GM23338 (cell line): ENCODE measurements at regions not wholly inside any gene's neighbourhood (a gene's known extent, or its start where the extent isn't known, plus 50 kb on each side); places are given as distances from the start of the nearest gene placed in this dataset.

Experiments
- EZH2 ChIP-seq: fragments of 200-600 bp; sonication (generic); IDR thresholded peaks from one replicate; pipeline ENCODE4 v1.8.0; 2017; ENCODE audit warnings: antibody characterized with exemption, mild to moderate bottlenecking, low read depth; ENCODE audit not compliant: unreplicated experiment
- EZH2phosphoT487 ChIP-seq: fragments of 200-600 bp; sonication (generic); IDR thresholded peaks from one replicate; pipeline ENCODE4 v1.8.1; 2018; ENCODE audit warnings: antibody characterized with exemption; ENCODE audit not compliant: unreplicated experiment
- POLR2AphosphoS5 ChIP-seq: IDR thresholded peaks from 2 replicates; pipeline ENCODE4 v1.6.1; 2016; ENCODE audit warnings: antibody characterized with exemption, low read depth
- STAT1 ChIP-seq: IDR thresholded peaks from one replicate; pipeline ENCODE4 v1.6.1; 2016; ENCODE audit warnings: antibody characterized with exemption; ENCODE audit not compliant: unreplicated experiment
- TF ChIP-seq, protein P1 (sequence below), 2 experiments: fragments of 200-600 bp in 1 of 2; sonication (generic) in 1 of 2; conservative IDR thresholded peaks; 2 replicates each; pipeline versions ENCODE4 v1.5.1 to v1.6.1; 2016 to 2017; ENCODE audit warnings: antibody characterized with exemption in 2 of 2, low read depth in 2 of 2, mild to moderate bottlenecking in 2 of 2, moderate library complexity in 1 of 2

DNA sequence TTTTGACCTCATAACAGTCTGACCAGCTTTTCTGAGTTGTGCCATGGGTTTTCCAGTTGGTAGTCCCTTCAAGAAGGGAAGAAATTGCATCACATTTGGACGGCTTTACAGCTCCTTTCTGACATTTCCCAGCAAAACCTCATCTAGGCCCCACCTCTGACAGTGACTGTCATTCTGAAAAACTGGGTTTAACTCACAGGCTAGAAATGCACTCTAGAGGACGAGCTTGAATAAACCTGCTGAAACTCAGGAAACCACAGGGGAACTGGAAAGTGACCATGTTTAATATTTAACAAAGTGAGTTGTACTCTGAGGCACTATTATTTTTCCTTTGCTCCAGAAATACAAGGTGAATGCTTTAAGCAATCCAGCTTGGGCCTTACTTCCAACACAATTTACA, 434.3 kb upstream of the RASGEF1B start:
- TF ChIP-seq, protein P1, sequence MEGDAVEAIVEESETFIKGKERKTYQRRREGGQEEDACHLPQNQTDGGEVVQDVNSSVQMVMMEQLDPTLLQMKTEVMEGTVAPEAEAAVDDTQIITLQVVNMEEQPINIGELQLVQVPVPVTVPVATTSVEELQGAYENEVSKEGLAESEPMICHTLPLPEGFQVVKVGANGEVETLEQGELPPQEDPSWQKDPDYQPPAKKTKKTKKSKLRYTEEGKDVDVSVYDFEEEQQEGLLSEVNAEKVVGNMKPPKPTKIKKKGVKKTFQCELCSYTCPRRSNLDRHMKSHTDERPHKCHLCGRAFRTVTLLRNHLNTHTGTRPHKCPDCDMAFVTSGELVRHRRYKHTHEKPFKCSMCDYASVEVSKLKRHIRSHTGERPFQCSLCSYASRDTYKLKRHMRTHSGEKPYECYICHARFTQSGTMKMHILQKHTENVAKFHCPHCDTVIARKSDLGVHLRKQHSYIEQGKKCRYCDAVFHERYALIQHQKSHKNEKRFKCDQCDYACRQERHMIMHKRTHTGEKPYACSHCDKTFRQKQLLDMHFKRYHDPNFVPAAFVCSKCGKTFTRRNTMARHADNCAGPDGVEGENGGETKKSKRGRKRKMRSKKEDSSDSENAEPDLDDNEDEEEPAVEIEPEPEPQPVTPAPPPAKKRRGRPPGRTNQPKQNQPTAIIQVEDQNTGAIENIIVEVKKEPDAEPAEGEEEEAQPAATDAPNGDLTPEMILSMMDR (conservative IDR thresholded peaks at IDR 0.05; ENCODE audit: low read depth in 2 of 2): no peak
- TF ChIP-seq STAT1 (no peak), EZH2phosphoT487 (no peak), EZH2 (no peak), POLR2AphosphoS5 (no peak)
